H9 (cell line): ENCODE measurements at regions not wholly inside any gene's neighbourhood (a gene's known extent, or its start where the extent isn't known, plus 50 kb on each side); places are given as distances from the start of the nearest gene placed in this dataset.

Experiments used
- DNase-seq: peaks from one replicate; pipeline ENCODE4 v3.0.0-alpha.2; 2017
- H2AFZ ChIP-seq: one replicate; pipeline ENCODE4 v1.6.1; 2013; ENCODE audit warnings: mild to moderate bottlenecking, low read length, control low read depth, moderate library complexity
- H2AK5ac ChIP-seq: 2 replicates; pipeline ENCODE4 v1.6.1; 2013; ENCODE audit warnings: low read length, control low read depth, mixed read lengths; ENCODE audit not compliant: insufficient read length
- H2BK120ac ChIP-seq: one replicate; pipeline ENCODE4 v1.6.1; 2013; ENCODE audit warnings: low read depth, mild to moderate bottlenecking, low read length, control low read depth, inconsistent platforms; ENCODE audit not compliant: poor library complexity, severe bottlenecking
- H2BK12ac ChIP-seq: 2 replicates; pipeline ENCODE4 v1.6.1; 2013; ENCODE audit warnings: low read length, control low read depth, mixed read lengths, low read depth; ENCODE audit not compliant: insufficient read length
- H2BK15ac ChIP-seq: 2 replicates; pipeline ENCODE4 v1.6.1; 2013; ENCODE audit warnings: low read depth, low read length, control low read depth
- H2BK20ac ChIP-seq: one replicate; pipeline ENCODE4 v1.6.1; 2013; ENCODE audit warnings: low read depth, mild to moderate bottlenecking, low read length, control low read depth, inconsistent platforms; ENCODE audit not compliant: poor library complexity, severe bottlenecking
- H2BK5ac ChIP-seq: 2 replicates; pipeline ENCODE4 v1.6.1; 2013; ENCODE audit warnings: low read length, control low read depth, mixed read lengths; ENCODE audit not compliant: insufficient read length
- H3K14ac ChIP-seq: 2 replicates; pipeline ENCODE4 v1.6.1; 2013; ENCODE audit warnings: low read length, control low read depth; ENCODE audit not compliant: insufficient read depth
- H3K18ac ChIP-seq: 2 replicates; pipeline ENCODE4 v1.6.1; 2013; ENCODE audit warnings: low read depth, mild to moderate bottlenecking, mixed read lengths, low read length, control low read depth; ENCODE audit not compliant: insufficient read length
- H3K23ac ChIP-seq: 2 replicates; pipeline ENCODE4 v1.6.1; 2013; ENCODE audit warnings: low read length, control low read depth, mixed read lengths, low read depth; ENCODE audit not compliant: insufficient read length
- H3K23me2 ChIP-seq: 2 replicates; pipeline ENCODE4 v1.6.1; 2013; ENCODE audit warnings: low read depth, mild to moderate bottlenecking, mixed read lengths, low read length, control low read depth; ENCODE audit not compliant: insufficient read length, poor library complexity, severe bottlenecking
- H3K27ac ChIP-seq: 2 replicates; pipeline ENCODE4 v1.5.1; 2013; ENCODE audit warnings: low read length, control low read depth, mixed read lengths, low read depth; ENCODE audit not compliant: insufficient read length
- H3K27me3 ChIP-seq: 2 replicates; pipeline ENCODE4 v1.6.1; 2013; ENCODE audit warnings: low read length, control low read depth, inconsistent platforms; ENCODE audit not compliant: insufficient read depth
- H3K4ac ChIP-seq: 2 replicates; pipeline ENCODE4 v1.6.1; 2013; ENCODE audit warnings: low read depth, mild to moderate bottlenecking, control low read depth, inconsistent platforms, low read length, moderate library complexity
- H3K4me1 ChIP-seq: 2 replicates; pipeline ENCODE4 v1.6.1; 2013; ENCODE audit warnings: low read length, control low read depth, inconsistent platforms; ENCODE audit not compliant: insufficient read depth
- H3K4me2 ChIP-seq: 2 replicates; pipeline ENCODE4 v1.6.1; 2013; ENCODE audit warnings: low read length, control low read depth, mixed read lengths; ENCODE audit not compliant: insufficient read length, insufficient read depth
- H3K56ac ChIP-seq: 2 replicates; pipeline ENCODE4 v1.6.1; 2013; ENCODE audit warnings: low read depth, mild to moderate bottlenecking, mixed read lengths, low read length, control low read depth; ENCODE audit not compliant: insufficient read length
- H3K79me1 ChIP-seq: 2 replicates; pipeline ENCODE4 v1.6.1; 2013; ENCODE audit warnings: low read depth, mild to moderate bottlenecking, moderate library complexity, low read length, control low read depth, inconsistent platforms; ENCODE audit not compliant: insufficient read depth, poor library complexity, severe bottlenecking
- H3K79me2 ChIP-seq: 2 replicates; pipeline ENCODE4 v1.6.1; 2013; ENCODE audit warnings: low read length, control low read depth, inconsistent platforms; ENCODE audit not compliant: insufficient read depth
- H3K9ac ChIP-seq: 2 replicates; pipeline ENCODE4 v1.6.1; 2013; ENCODE audit warnings: low read length, control low read depth, mixed read lengths; ENCODE audit not compliant: insufficient read length; ENCODE audit errors: extremely low read depth
- H3K9me3 ChIP-seq: one replicate; pipeline ENCODE4 v1.6.1; 2013; ENCODE audit warnings: low read depth, low read length, inconsistent platforms; ENCODE audit not compliant: control insufficient read depth
- H3T11ph ChIP-seq: one replicate; pipeline ENCODE4 v1.6.1; 2013; ENCODE audit warnings: mild to moderate bottlenecking, low read length, control low read depth, inconsistent platforms
- H4K20me1 ChIP-seq: one replicate; pipeline ENCODE4 v1.6.1; 2013; ENCODE audit not compliant: control insufficient read depth, insufficient read length, insufficient read depth
- H4K5ac ChIP-seq: 2 replicates; pipeline ENCODE4 v1.6.1; 2013; ENCODE audit warnings: low read depth, mild to moderate bottlenecking, mixed read lengths, low read length, control low read depth; ENCODE audit not compliant: insufficient read length
- H4K8ac ChIP-seq: replicated peaks from 2 replicates; pipeline ENCODE4 v1.6.1; 2013; ENCODE audit warnings: low read length, control low read depth, mixed read lengths, low read depth; ENCODE audit not compliant: insufficient read length
- H4K91ac ChIP-seq: 2 replicates; pipeline ENCODE4 v1.6.1; 2013; ENCODE audit warnings: low read depth, mild to moderate bottlenecking, moderate library complexity, mixed read lengths, low read length, control low read depth; ENCODE audit not compliant: insufficient read length
- H3K27ac Mint-ChIP-seq, 3 experiments: 2 replicates in 2 of 3; 3 replicates in 1 of 3; pipeline ENCODE4 v1.8.0; 2020 to 2021; ENCODE audit warnings: mixed read lengths in 3 of 3, mild to moderate bottlenecking in 1 of 3, moderate library complexity in 1 of 3
- H3K27me3 Mint-ChIP-seq: 2 replicates; pipeline ENCODE4 v1.8.0; 2021; ENCODE audit warnings: low read depth, mild to moderate bottlenecking, moderate library complexity, mixed read lengths
- H3K36me3 Mint-ChIP-seq, 3 experiments: 2 replicates in 2 of 3; 3 replicates in 1 of 3; pipeline ENCODE4 v1.8.0; 2020 to 2021; ENCODE audit warnings: low read depth in 3 of 3, mixed read lengths in 3 of 3; ENCODE audit not compliant: insufficient read depth in 1 of 3
- H3K4me1 Mint-ChIP-seq, 2 experiments: 2 replicates each; pipeline ENCODE4 v1.8.0; 2020; ENCODE audit warnings: mixed read lengths in 2 of 2
- H3K4me3 Mint-ChIP-seq, 2 experiments: 2 replicates in 1 of 2; 3 replicates in 1 of 2; pipeline ENCODE4 v1.8.0; 2020 to 2021; ENCODE audit warnings: mild to moderate bottlenecking in 2 of 2, mixed read lengths in 2 of 2, moderate library complexity in 1 of 2
- H3K9me3 Mint-ChIP-seq, 2 experiments: 2 replicates in 1 of 2; 3 replicates in 1 of 2; pipeline ENCODE4 v1.8.0; 2020; ENCODE audit warnings: mild to moderate bottlenecking in 2 of 2, mixed read lengths in 2 of 2, moderate library complexity in 1 of 2
- WGBS: extraction: QIAGEN DNeasy Blood & Tissue Kit; methylation state at CpG from one replicate; pipeline ENCODE4 v1.1.7; 2013; ENCODE audit warnings: missing lambda C conversion rate, low lambda C conversion rate, mixed read lengths; ENCODE audit not compliant: insufficient read length; ENCODE audit errors: extremely low coverage; 5-methylcytosine and 5-hydroxymethylcytosine counted together
- TF ChIP-seq, protein P1 (sequence below): fragments of 200-600 bp; sonication (generic); conservative IDR thresholded peaks from 3 replicates; pipeline ENCODE4 v1.8.0; 2021; ENCODE audit warnings: antibody characterized with exemption, mild to moderate bottlenecking

DNA sequence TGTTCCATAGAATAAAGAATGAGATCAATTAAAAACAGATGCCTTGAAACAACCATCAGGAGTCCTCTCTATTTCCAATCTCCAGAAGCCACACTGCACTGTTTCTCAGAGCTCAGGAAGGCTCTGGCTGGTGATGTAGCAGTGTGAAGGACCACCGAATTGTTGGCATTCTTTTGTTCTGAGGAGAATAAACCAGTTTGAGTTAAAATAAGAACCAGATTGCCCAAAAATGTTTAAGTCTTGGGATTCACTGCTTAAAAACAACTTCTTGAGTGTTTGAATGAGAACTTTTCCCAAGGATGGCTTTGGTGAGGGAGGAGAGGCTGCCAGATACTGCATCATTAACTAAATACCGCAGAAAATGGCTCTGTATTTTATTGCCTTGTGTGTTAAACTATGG is 341.2 kb downstream of the C12orf75 start:
- Histone ChIP-seq H3T11ph (no peak overlapping the region), H3K23ac (no peak overlapping the region), H3K4me1 (no peaks in the 10 kb centered on the region), H4K5ac (no peak overlapping the region), H3K27me3 (no peaks in the 10 kb centered on the region), H2BK15ac (no peak overlapping the region), H3K79me1 (no peaks in the 10 kb centered on the region), H4K20me1 (no peaks in the 10 kb centered on the region), H2BK20ac (no peak overlapping the region), H4K8ac (no peak overlapping the region), H2BK5ac (no peak overlapping the region), H4K91ac (no peak overlapping the region), H2BK120ac (no peak overlapping the region), H3K23me2 (no peaks in the 10 kb centered on the region), H3K9ac (no peak overlapping the region), H2BK12ac (no peak overlapping the region), H3K79me2 (no peaks in the 10 kb centered on the region), H3K4ac (no peak overlapping the region), H3K4me2 (no peak overlapping the region), H2AFZ (no peak overlapping the region), H3K18ac (no peak overlapping the region), H2AK5ac (no peak overlapping the region), H3K9me3 (no peaks in the 10 kb centered on the region), H3K56ac (no peak overlapping the region), H3K14ac (no peak overlapping the region), H3K27ac (no peak overlapping the region)
- DNase-seq, result no peak
- no peaks in the 10 kb centered on the region; a peak in 1 of 7 replicates for H3K36me3 Mint-ChIP-seq
- H3K4me3 Mint-ChIP-seq, result no peak overlapping the region
- no peaks in the 10 kb centered on the region; a peak in 1 of 5 replicates for H3K9me3 Mint-ChIP-seq
- H3K27me3 Mint-ChIP-seq, result peaks cover 2% of the 10 kb centered on the region; the same call in 1 of the 2 replicates
- no peak overlapping the region for H3K27ac Mint-ChIP-seq
- WGBS, result no CpG with 5 or more reads among the region's 2 CpGs
- peaks cover 0 to 2% of the 10 kb centered on the region in 2 experiments; a peak in 1 of 4 replicates for H3K4me1 Mint-ChIP-seq
- TF ChIP-seq, protein P1, sequence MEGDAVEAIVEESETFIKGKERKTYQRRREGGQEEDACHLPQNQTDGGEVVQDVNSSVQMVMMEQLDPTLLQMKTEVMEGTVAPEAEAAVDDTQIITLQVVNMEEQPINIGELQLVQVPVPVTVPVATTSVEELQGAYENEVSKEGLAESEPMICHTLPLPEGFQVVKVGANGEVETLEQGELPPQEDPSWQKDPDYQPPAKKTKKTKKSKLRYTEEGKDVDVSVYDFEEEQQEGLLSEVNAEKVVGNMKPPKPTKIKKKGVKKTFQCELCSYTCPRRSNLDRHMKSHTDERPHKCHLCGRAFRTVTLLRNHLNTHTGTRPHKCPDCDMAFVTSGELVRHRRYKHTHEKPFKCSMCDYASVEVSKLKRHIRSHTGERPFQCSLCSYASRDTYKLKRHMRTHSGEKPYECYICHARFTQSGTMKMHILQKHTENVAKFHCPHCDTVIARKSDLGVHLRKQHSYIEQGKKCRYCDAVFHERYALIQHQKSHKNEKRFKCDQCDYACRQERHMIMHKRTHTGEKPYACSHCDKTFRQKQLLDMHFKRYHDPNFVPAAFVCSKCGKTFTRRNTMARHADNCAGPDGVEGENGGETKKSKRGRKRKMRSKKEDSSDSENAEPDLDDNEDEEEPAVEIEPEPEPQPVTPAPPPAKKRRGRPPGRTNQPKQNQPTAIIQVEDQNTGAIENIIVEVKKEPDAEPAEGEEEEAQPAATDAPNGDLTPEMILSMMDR, result no peak
